MCF 10A (cell line): ENCODE measurements at regions not wholly inside any gene's neighbourhood (a gene's known extent, or its start where the extent isn't known, plus 50 kb on each side); places are given as distances from the start of the nearest gene placed in this dataset.

Experiments used
- BruUV-seq: library from RNA; stranded (reverse); fragments of 400-500 nt; replicated peaks from 2 replicates; lab custom pipeline; 2021; lab: Mats Ljungman, UMichigan
- CTCF ChIA-PET: fragments of 300-600 bp; sonication (Branson Sonifier 250); formaldehyde crosslinking; extraction: SDS; loops from one replicate; lab custom pipeline; 2021; ENCODE audit warnings: antibody characterized with exemption, inconsistent platforms; lab: Yijun Ruan, JAX
- POLR2A ChIA-PET: fragments of 300-600, 350-650 bp; sonication (Branson Sonifier 250); formaldehyde crosslinking; extraction: SDS; loops from one replicate; lab custom pipeline; 2020; ENCODE audit warnings: antibody characterized with exemption, inconsistent platforms; lab: Yijun Ruan, JAX
- DNase-seq: peaks from one replicate; pipeline ENCODE4 v3.0.0-alpha.2; 2018; ENCODE audit not compliant: unreplicated experiment
- H3K27ac Mint-ChIP-seq: one replicate; pipeline ENCODE4 v1.8.0; 2022; ENCODE audit warnings: mild to moderate bottlenecking, low read depth, mixed read lengths; ENCODE audit not compliant: unreplicated experiment
- H3K27me3 Mint-ChIP-seq: one replicate; pipeline ENCODE4 v1.8.0; 2022; ENCODE audit warnings: mixed read lengths; ENCODE audit not compliant: insufficient read depth, unreplicated experiment
- H3K36me3 Mint-ChIP-seq: one replicate; pipeline ENCODE4 v1.8.0; 2022; ENCODE audit warnings: mild to moderate bottlenecking, moderate library complexity, mixed read lengths; ENCODE audit not compliant: insufficient read depth, unreplicated experiment
- H3K4me1 Mint-ChIP-seq: one replicate; pipeline ENCODE4 v1.8.0; 2022; ENCODE audit warnings: mixed read lengths; ENCODE audit not compliant: insufficient read depth, unreplicated experiment
- H3K4me3 Mint-ChIP-seq: one replicate; pipeline ENCODE4 v1.8.0; 2022; ENCODE audit warnings: mild to moderate bottlenecking, moderate library complexity, mixed read lengths; ENCODE audit not compliant: unreplicated experiment
- H3K9me3 Mint-ChIP-seq: one replicate; pipeline ENCODE4 v1.8.0; 2022; ENCODE audit warnings: mixed read lengths; ENCODE audit not compliant: unreplicated experiment
- intact Hi-C: fragments of 100-400 bp; cut with micrococcal nuclease; formaldehyde crosslinking; loops from 2 replicates; pipeline ENCODE4 v1.14.1; 2022
- TF ChIP-seq, protein P1 (sequence below): fragments of 200-600 bp; IDR thresholded peaks from one replicate; pipeline ENCODE4 v1.8.0; 2022; ENCODE audit warnings: antibody characterized with exemption, mild to moderate bottlenecking; ENCODE audit not compliant: unreplicated experiment

DNA sequence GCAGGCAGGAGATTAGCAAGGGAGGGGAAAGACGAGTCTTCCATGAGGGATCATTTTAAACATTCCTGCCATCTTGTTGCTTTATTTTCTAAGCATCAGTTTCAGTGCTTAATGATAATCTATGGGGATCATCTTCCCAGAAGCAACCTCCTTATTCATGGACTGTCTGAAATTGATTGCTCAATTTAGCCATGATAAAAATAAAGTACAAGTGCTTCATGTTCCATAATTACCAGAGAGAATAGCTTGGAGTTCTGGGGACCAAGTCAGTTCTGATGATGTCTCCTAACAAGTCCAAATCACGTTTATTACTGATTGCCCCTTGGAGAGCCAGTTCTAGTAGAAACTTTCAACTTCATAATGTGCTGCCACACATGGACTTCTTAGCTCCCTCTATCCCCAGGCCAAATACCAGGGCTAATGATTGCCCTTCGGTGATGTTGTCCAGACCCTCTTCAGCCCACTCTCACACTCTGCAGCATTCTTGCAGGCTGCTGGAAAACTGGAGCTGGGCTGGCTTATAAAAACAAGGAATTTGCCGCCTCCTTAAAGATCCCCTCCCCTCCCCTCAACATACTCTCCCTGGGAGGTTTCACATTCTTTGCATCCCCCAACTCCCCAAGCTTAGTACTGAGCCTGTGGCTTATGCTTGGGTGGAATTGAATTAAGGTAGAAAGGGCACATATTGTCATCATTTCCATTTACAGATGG lies 222.1 kb upstream of the ADAMTS9 start:
- no peak overlapping the region for H3K27ac Mint-ChIP-seq
- BruUV-seq: no TSS peak
- ChIA-PET CTCF (no interaction called here), POLR2A (no interaction called here)
- H3K4me3 Mint-ChIP-seq: no peak overlapping the region
- H3K27me3 Mint-ChIP-seq: no peaks in the 10 kb centered on the region
- peaks cover 7% of the 10 kb centered on the region for H3K9me3 Mint-ChIP-seq
- DNase-seq: no peak
- peaks cover 11% of the 10 kb centered on the region for H3K4me1 Mint-ChIP-seq
- TF ChIP-seq, protein P1, sequence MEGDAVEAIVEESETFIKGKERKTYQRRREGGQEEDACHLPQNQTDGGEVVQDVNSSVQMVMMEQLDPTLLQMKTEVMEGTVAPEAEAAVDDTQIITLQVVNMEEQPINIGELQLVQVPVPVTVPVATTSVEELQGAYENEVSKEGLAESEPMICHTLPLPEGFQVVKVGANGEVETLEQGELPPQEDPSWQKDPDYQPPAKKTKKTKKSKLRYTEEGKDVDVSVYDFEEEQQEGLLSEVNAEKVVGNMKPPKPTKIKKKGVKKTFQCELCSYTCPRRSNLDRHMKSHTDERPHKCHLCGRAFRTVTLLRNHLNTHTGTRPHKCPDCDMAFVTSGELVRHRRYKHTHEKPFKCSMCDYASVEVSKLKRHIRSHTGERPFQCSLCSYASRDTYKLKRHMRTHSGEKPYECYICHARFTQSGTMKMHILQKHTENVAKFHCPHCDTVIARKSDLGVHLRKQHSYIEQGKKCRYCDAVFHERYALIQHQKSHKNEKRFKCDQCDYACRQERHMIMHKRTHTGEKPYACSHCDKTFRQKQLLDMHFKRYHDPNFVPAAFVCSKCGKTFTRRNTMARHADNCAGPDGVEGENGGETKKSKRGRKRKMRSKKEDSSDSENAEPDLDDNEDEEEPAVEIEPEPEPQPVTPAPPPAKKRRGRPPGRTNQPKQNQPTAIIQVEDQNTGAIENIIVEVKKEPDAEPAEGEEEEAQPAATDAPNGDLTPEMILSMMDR: no peak
- intact Hi-C loops: no loop called here
- H3K36me3 Mint-ChIP-seq: no peaks in the 10 kb centered on the region

- ChIA-PET CTCF (no interaction called here), POLR2A (no interaction called here)
- DNase-seq: no peak
- Mint-ChIP-seq H3K36me3 (no peaks in the 10 kb centered on the region), H3K4me3 (no peak overlapping the region), H3K27ac (no peak overlapping the region), H3K4me1 (peaks cover 6% of the 10 kb centered on the region), H3K27me3 (no peaks in the 10 kb centered on the region), H3K9me3 (peaks cover 7% of the 10 kb centered on the region)
- TF ChIP-seq, protein P1: no peak
- no TSS peak for BruUV-seq
- intact Hi-C loops: no loop called here
These were observed 221.2 kb upstream of the ADAMTS9 start for GRCh38 chr3:64909011-64909410.

GRCh38 chr3:64908251-64908685 lies 220.5 kb upstream of the ADAMTS9 start:
- H3K27me3 Mint-ChIP-seq: no peaks in the 10 kb centered on the region
- peaks cover 6% of the 10 kb centered on the region for H3K4me1 Mint-ChIP-seq
- TF ChIP-seq, protein P1: no peak
- H3K27ac Mint-ChIP-seq: no peak overlapping the region
- peaks cover 7% of the 10 kb centered on the region for H3K9me3 Mint-ChIP-seq
- H3K4me3 Mint-ChIP-seq: no peak overlapping the region
- ChIA-PET CTCF (no interaction called here), POLR2A (no interaction called here)
- peak; percentile 18 for DNase-seq
- no TSS peak for BruUV-seq
- intact Hi-C loops: no loop called here
- no peaks in the 10 kb centered on the region for H3K36me3 Mint-ChIP-seq

GRCh38 chr3:64905906-64906410 lies 218.2 kb upstream of the ADAMTS9 start:
- H3K27ac Mint-ChIP-seq: no peak overlapping the region
- POLR2A ChIA-PET: no interaction called here
- intact Hi-C loops: no loop called here
- no peak for DNase-seq
- CTCF ChIA-PET: no interaction called here
- no peaks in the 10 kb centered on the region for H3K27me3 Mint-ChIP-seq
- H3K9me3 Mint-ChIP-seq: no peaks in the 10 kb centered on the region
- BruUV-seq: no TSS peak
- H3K4me1 Mint-ChIP-seq: peaks cover 6% of the 10 kb centered on the region
- H3K36me3 Mint-ChIP-seq: no peaks in the 10 kb centered on the region
- H3K4me3 Mint-ChIP-seq: no peak overlapping the region
- TF ChIP-seq, protein P1: no peak
